ENCODE measurements at regions not wholly inside any gene's neighbourhood (a gene's known extent, or its start where the extent isn't known, plus 50 kb on each side); places are given as distances from the start of the nearest gene placed in this dataset.

DNA sequence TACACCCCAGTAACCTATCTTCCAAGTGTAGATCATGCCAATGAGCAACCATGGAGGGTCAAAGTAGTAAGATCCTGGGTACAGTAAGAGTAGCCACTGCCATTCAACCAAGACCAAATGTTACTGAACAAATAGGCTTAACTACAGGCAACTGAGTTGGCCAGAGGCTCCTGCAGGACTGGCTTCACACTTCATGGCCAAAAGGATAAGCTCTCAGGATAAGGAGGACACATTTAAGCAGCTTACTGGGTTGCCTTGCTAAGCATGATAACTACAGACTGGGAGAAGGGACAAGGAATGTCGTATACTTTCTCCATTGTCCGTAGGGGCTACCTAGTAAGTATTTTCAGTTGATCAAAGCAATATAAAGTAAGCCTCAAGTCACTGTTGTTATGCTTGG is 174.7 kb downstream of the INO80D start:
- Mint-ChIP-seq H3K27ac (no peak overlapping the region), H3K4me3 (no peak overlapping the region), H3K27me3 (peaks cover 8 to 29% (median 24%) of the 10 kb centered on the region in 5 donors), H3K4me1 (no peaks in the 10 kb centered on the region), H3K36me3 (no peaks in the 10 kb centered on the region), H3K9me3 (no peaks in the 10 kb centered on the region)
- DNase-seq (no peak), ATAC-seq (no peak)
- POLR2A ChIA-PET, result no interaction called here

DNA sequence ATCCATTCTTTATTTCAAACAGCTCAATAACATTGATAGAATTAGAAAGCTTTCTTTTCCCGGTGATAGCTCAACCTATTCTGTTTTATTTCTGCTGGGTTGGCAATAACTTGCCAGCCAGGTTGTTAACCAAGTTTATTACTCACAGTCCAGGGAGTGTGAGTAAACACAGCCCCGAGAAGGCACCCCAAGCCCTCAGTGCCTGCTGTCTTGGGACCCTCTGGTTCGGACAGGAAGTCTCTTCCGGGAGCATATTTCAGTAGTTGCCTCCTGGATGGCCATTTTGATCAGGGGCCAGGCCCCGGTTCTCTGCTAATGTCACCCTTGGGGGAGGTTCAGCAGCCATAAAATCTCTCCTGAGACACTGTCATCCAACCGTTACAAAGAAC is 176.8 kb downstream of the INO80D start:
- ATAC-seq (no peak), DNase-seq (no peak)
- H3K9me3 Mint-ChIP-seq, result no peaks in the 10 kb centered on the region
- H3K4me1 Mint-ChIP-seq, result no peaks in the 10 kb centered on the region
- peak overlapping the region in 1 of 10 donors; percentile 82 for H3K27ac Mint-ChIP-seq
- POLR2A ChIA-PET, result no interaction called here
- peaks cover 9 to 43% (median 23%) of the 10 kb centered on the region in 5 donors for H3K27me3 Mint-ChIP-seq
- no peak overlapping the region for H3K4me3 Mint-ChIP-seq
- no peaks in the 10 kb centered on the region for H3K36me3 Mint-ChIP-seq

DNA sequence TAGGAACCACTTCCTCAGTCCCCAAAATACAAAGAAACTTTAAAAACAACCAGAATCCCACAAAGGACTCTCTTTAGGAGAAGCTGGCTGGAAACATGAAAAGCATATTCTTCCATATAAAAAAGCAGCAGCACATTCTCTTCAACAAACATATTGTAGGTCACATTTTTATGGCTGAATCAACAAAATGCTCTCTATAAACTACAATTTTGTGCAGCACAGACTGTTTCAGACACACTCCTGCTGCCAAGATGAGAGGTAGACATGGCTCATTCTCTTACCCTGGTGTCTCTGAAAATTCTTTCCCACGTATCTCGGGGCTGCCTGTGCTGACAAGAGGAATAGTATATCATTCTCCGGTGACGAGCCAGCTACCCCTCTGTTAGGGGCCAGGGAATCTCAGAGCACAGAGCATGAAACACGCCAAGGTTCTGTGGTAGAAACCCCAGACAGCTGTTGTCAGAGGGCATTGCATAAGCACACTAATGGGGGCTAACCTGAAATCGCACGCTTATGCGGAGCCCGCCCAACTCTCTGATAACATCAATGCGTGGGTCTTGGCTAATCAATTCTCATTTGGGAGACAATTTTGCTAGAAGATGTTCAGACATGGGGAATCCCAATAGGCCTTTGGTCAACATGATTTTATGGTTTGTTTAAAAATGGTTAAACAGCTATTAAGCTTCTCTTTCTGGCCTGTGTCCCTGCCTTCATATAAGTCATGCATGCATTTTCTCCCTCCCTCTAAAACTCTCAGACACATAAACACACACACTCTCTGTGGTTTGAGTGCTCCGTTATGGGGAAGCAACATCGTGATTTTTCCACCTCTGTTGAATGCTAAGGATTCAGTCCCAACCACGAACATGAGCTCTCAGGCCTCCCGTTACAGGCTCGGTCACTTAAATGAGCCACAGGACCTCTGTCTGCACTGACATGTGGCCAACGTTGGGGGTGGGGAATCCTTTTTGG is 177.5 kb downstream of the INO80D start:
- H3K9me3 Mint-ChIP-seq, result no peaks in the 10 kb centered on the region
- no peaks in the 10 kb centered on the region for H3K36me3 Mint-ChIP-seq
- H3K4me1 Mint-ChIP-seq, result no peaks in the 10 kb centered on the region
- peaks cover 9 to 50% (median 27%) of the 10 kb centered on the region in 5 donors for H3K27me3 Mint-ChIP-seq
- DNase-seq (no peak), ATAC-seq (no peak)
- POLR2A ChIA-PET, result no interaction called here
- H3K4me3 Mint-ChIP-seq, result no peak overlapping the region
- H3K27ac Mint-ChIP-seq, result no peak overlapping the region

DNA sequence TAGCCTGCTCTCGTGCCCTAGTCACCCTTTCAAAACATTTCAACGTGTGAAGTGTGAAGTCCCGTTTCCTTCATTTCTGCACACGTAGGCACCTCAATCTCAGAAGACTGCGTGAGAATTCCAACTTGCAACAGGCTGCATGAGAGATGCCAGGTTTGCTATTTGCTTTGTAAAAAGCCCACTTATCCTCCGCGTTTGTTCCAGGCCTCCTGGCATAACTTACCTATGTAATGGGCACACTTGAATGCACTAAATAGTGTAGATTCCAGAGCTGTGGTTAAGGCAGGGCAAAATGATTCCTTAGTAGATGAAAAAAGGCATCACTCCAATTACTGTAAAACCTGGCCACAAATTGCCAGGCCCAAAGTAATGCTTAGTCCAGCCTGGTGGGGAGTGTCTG is 179.6 kb downstream of the INO80D start:
- Mint-ChIP-seq H3K27me3 (peaks cover 9 to 59% (median 27%) of the 10 kb centered on the region in 5 donors), H3K36me3 (no peaks in the 10 kb centered on the region), H3K4me3 (no peak overlapping the region), H3K9me3 (no peaks in the 10 kb centered on the region), H3K4me1 (no peaks in the 10 kb centered on the region), H3K27ac (no peak overlapping the region)
- no peak for DNase-seq
- POLR2A ChIA-PET, result no interaction called here
- no peak for ATAC-seq

DNA sequence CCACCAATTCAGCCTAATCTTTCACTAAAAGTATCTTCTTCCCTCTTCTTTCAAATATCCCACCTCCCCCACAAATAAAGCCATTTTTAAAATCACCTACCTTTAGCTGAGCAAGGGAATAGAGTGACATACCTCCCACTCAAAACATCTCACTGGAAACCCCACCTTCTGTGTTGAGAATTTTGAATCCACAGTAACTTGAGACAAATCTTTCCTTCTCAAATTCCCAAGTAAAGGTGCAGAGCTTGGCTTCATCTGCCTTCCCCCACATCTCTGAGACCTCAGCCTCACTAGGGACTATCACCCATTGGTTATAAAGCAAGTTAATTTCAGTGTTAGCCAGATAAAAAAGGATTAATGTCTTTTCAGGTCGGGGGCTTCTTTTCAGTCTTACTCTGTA is 180.4 kb downstream of the INO80D start:
- Mint-ChIP-seq H3K9me3 (no peaks in the 10 kb centered on the region), H3K36me3 (no peaks in the 10 kb centered on the region), H3K4me1 (no peaks in the 10 kb centered on the region), H3K27ac (no peak overlapping the region), H3K27me3 (peaks cover 7 to 51% (median 23%) of the 10 kb centered on the region in 5 donors), H3K4me3 (no peak overlapping the region)
- POLR2A ChIA-PET, result no interaction called here
- ATAC-seq, result no peak
- DNase-seq, result no peak

DNA sequence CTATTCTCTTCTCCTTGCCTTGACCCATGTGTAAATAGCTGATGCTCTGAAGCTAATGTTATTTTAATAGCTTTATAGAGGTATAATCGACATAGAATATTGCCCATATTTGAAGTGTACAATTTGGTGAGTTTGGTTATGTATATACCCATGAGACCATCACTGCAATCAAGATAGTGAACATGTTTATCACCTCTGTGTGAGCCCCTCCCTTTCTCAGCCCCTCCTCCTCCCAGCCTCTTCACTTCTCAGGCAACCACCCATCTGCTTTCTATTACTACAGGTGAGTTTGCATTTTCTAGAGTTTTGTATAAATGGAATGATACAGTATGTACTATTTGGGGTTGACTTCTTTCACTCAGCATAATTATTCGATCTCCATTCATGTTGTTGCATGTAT is 181.1 kb downstream of the INO80D start:
- ATAC-seq, result no peak
- Mint-ChIP-seq H3K4me3 (no peak overlapping the region), H3K4me1 (no peaks in the 10 kb centered on the region), H3K27ac (no peak overlapping the region), H3K9me3 (no peaks in the 10 kb centered on the region), H3K36me3 (no peaks in the 10 kb centered on the region), H3K27me3 (peaks cover 6 to 44% (median 20%) of the 10 kb centered on the region in 5 donors)
- no peak for DNase-seq
- POLR2A ChIA-PET, result interaction anchor here (0.5 kb wide), 1 partner anchor 19 kb away, joined by 3 read pairs; no protein-coding TSS in a partner anchor

DNA sequence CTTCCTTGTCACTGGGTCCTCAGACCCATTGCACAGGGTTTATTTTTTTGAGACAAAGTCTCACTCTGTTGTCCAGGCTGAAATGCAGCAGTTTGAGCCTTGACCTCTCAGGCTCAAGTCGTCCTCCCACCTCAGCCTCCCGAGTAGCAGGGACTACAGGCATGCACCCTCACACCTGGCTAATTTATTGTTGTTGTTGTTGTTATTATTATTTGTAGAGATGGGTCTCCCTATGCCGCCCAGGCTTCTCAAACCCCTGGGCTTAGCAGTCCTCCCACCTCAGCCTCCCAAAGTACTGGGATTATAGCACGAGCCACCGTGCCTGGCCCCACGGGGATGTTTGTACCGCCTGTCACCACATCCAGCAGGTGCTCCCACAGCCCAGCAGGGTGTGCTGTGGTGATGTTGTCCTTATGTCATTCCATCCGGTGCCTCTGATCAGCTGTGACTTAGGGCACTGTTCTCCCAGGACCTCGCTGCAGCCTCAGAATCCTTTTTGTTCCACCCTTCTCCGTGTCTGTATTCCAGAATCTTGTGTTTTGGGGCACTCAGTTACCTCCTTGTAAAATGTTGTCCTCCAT is 182.3 kb downstream of the INO80D start:
- Mint-ChIP-seq H3K27ac (peak overlapping the region in 1 of 10 donors; percentile 51), H3K4me3 (no peak overlapping the region), H3K36me3 (peaks cover 0 to 7% (median 0%) of the 10 kb centered on the region in 3 donors), H3K9me3 (peaks cover 0 to 11% (median 0%) of the 10 kb centered on the region in 9 donors), H3K4me1 (no peaks in the 10 kb centered on the region), H3K27me3 (peaks cover 7 to 44% (median 13%) of the 10 kb centered on the region in 5 donors)
- no peak for DNase-seq
- no peak for ATAC-seq
- POLR2A ChIA-PET, result no interaction called here

DNA sequence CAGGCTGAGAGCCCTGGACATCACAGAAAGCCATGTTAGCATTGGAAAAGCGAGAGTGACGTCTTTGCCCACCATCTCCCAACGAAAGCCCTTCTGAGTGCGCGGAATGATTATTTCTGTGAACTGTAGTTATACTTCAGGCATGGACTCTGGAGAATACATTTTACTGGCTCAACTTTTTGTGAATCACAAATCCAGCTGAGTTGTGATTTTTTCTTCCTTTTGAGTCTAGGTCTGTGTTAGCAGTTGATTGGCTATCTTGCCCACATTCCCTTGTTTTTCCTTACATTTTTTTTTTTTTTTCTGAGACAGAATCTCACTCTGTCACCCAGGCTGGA is 183.1 kb downstream of the INO80D start:
- Mint-ChIP-seq H3K4me1 (no peaks in the 10 kb centered on the region), H3K27me3 (peaks cover 10 to 44% (median 13%) of the 10 kb centered on the region in 5 donors), H3K4me3 (no peak overlapping the region), H3K9me3 (peaks cover 0 to 11% (median 0%) of the 10 kb centered on the region in 9 donors), H3K27ac (no peak overlapping the region), H3K36me3 (peaks cover 0 to 7% (median 0%) of the 10 kb centered on the region in 3 donors)
- ATAC-seq (no peak), DNase-seq (no peak)
- POLR2A ChIA-PET, result no interaction called here

DNA sequence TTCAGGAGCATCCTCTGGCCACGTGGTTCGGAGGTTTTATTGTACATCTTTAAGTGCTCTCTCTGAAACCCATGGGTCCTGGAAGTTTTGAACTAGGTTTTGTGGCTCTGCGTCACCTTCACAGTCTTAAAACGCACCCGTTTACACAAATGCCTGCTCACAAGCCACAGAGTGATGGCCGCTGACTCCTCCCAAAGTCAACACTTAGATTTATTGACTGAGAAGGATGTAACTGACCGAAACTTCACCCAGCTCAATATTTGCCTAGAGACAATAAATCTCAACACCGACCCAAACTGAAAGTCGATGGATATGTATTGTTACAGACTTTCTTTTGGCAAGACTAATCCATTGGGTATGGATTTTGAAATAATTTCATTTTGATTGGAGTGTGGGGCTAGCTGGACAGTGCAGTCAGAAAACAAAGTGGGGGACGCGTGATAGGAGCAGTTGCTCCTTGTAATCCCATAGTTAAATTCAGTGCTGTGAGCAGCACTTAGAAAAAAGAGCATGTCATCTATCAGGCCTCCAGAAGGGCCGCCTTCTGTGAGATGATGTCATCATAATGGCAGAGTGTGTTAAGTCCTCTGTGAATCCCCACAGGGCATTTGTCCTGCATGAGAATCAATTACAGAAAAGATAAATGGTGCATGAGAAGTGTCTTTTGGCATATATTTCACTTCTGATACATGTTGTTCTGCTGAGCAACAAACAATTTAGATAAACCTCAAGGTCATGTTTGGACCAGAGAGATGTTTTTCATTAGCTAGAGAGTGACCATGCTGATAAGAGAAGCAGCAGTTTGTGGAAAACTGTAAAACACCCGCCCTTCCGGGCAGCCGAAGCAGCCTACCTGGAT is 183.7 kb downstream of the INO80D start:
- peaks cover 0 to 11% (median 0%) of the 10 kb centered on the region in 9 donors for H3K9me3 Mint-ChIP-seq
- DNase-seq (no peak), ATAC-seq (no peak)
- H3K4me3 Mint-ChIP-seq, result no peak overlapping the region
- no peak overlapping the region for H3K27ac Mint-ChIP-seq
- no peaks in the 10 kb centered on the region for H3K4me1 Mint-ChIP-seq
- POLR2A ChIA-PET, result no interaction called here
- H3K36me3 Mint-ChIP-seq, result peaks cover 0 to 7% (median 0%) of the 10 kb centered on the region in 3 donors
- H3K27me3 Mint-ChIP-seq, result peaks cover 9 to 44% (median 12%) of the 10 kb centered on the region in 5 donors

DNA sequence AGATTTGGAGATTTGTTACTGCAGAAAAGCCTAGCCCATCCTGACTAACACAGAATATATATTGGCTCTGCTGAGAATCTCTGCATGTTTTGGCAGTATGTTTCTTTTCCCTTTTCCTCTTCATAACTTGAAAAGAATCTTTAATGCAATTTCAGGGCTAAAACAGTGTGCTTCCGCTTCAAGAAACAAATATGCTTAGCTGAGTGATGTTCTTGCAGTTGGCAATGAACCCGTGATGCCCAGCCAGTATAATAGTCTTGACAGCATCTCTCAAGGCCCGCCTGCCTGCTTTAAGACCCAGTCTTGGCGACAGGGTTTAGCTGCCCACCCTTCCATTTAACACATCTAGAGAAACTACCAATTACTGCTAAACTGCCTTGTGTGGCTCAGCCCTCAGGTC is 184.5 kb downstream of the INO80D start:
- Mint-ChIP-seq H3K36me3 (peaks cover 0 to 7% (median 0%) of the 10 kb centered on the region in 3 donors), H3K9me3 (peaks cover 0 to 11% (median 0%) of the 10 kb centered on the region in 9 donors), H3K27me3 (peaks cover 7 to 44% (median 12%) of the 10 kb centered on the region in 5 donors), H3K27ac (no peak overlapping the region), H3K4me1 (no peaks in the 10 kb centered on the region), H3K4me3 (no peak overlapping the region)
- no peak for DNase-seq
- no peak for ATAC-seq
- POLR2A ChIA-PET, result no interaction called here

DNA sequence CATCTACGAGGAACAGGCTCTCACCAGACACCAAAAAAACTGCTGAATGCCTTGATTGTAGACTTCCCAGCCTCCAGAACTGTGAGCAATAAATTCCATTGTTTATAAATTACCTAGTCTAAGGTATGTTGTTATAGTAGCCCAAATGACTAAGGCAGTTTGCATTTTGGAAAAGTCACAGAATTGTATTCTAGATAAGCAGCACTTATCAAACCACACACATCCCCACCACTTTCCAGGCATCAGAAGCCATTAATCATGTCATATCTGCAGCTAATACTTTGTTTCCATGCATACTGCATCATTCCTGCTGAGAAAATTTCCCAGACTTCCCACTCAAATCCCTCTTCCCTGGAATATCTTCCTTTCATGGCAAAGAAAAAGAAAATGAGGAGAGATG is 187.2 kb downstream of the INO80D start:
- no peak overlapping the region for H3K4me3 Mint-ChIP-seq
- DNase-seq, result no peak
- peaks cover 0 to 11% (median 3%) of the 10 kb centered on the region in 9 donors for H3K9me3 Mint-ChIP-seq
- no peak for ATAC-seq
- POLR2A ChIA-PET, result no interaction called here
- H3K27ac Mint-ChIP-seq, result no peak overlapping the region
- no peaks in the 10 kb centered on the region for H3K4me1 Mint-ChIP-seq
- peaks cover 0 to 11% (median 0%) of the 10 kb centered on the region in 3 donors for H3K36me3 Mint-ChIP-seq
- H3K27me3 Mint-ChIP-seq, result peaks cover 0 to 22% (median 8%) of the 10 kb centered on the region in 5 donors

DNA sequence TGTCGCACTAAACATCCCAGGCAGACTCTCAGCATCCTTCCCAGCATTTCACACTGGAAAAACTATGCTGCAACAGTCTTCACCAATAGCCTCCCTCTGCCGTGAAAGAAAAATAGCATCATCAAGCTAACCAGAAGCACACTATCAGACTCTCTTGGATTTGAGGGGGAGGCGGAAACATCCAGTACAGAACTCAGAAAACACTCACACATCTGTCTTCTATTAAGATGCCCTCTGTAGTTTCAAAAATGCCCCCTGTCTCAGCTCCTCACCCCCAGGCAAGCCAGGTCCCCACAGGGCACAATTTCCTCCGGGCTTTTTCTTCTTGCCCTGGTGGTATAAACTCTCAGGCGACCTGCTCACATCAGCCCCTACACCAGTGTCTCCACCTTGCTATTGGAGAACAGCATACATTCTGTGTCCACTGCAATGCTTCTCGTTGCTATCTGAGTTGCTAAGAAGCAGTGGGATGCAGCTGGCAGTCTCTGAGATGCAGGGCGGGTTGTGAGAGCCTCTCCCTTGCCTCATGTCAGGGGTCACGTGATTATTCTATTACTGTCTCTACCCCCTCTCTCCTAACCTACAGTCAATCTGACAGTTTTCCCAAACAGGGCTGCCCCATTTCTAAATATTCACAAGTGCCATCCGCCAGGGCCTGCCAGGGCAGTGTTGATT is 189.9 kb downstream of the INO80D start:
- H3K36me3 Mint-ChIP-seq, result peaks cover 0 to 11% (median 0%) of the 10 kb centered on the region in 3 donors
- H3K27ac Mint-ChIP-seq, result no peak overlapping the region
- no peak for ATAC-seq
- peaks cover 1 to 15% (median 8%) of the 10 kb centered on the region in 5 donors for H3K27me3 Mint-ChIP-seq
- H3K4me3 Mint-ChIP-seq, result no peak overlapping the region
- DNase-seq, result no peak
- POLR2A ChIA-PET, result no interaction called here
- H3K9me3 Mint-ChIP-seq, result peaks cover 0 to 11% (median 3%) of the 10 kb centered on the region in 9 donors
- H3K4me1 Mint-ChIP-seq, result no peaks in the 10 kb centered on the region

Measured in naive thymus-derived CD8-positive, alpha-beta T cell (primary cell).